Activated B cell treated with CpG ODN at 0.5 μM for 24 hours (primary cell): ENCODE measurements at regions not wholly inside any gene's neighbourhood (a gene's known extent, or its start where the extent isn't known, plus 50 kb on each side); places are given as distances from the start of the nearest gene placed in this dataset.

Experiments
- ATAC-seq: fragments of 200-7000 bp; cut with Tn5 transposase; one replicate; pipeline ENCODE4 v1.10.0; 2021; ENCODE audit warnings: low read depth, mild to moderate bottlenecking, moderate library complexity
- CTCF ChIA-PET: fragments of 350-600 bp; sonication (Branson Sonifier 250); formaldehyde crosslinking; loops from one replicate; lab custom pipeline; 2021; ENCODE audit warnings: antibody characterized with exemption; lab: Charles Lee
- POLR2A ChIA-PET: fragments of 350-600 bp; sonication (Branson Sonifier 250); formaldehyde crosslinking; loops from one replicate; lab custom pipeline; 2021; ENCODE audit warnings: antibody characterized with exemption; lab: Charles Lee
- DNase-seq: peaks from one replicate; pipeline ENCODE4 v3.0.0; 2022
- H3K27ac Mint-ChIP-seq: one replicate; pipeline ENCODE4 v1.8.0; 2020; ENCODE audit warnings: mixed read lengths
- H3K27me3 Mint-ChIP-seq: one replicate; pipeline ENCODE4 v1.8.0; 2021; ENCODE audit warnings: mixed read lengths
- H3K36me3 Mint-ChIP-seq: one replicate; pipeline ENCODE4 v1.8.0; 2021; ENCODE audit warnings: low read depth, mixed read lengths
- H3K4me1 Mint-ChIP-seq: one replicate; pipeline ENCODE4 v1.8.0; 2021; ENCODE audit warnings: mixed read lengths
- H3K4me3 Mint-ChIP-seq: one replicate; pipeline ENCODE4 v1.8.0; 2020; ENCODE audit warnings: mild to moderate bottlenecking, mixed read lengths
- H3K9me3 Mint-ChIP-seq: one replicate; pipeline ENCODE4 v1.8.0; 2020; ENCODE audit warnings: mixed read lengths
- CTCF ChIP-seq: fragments of 200-600 bp; IDR thresholded peaks from one replicate; pipeline ENCODE4 v1.8.0; 2022; ENCODE audit warnings: antibody characterized with exemption, mild to moderate bottlenecking
- intact Hi-C: fragments of 100-400 bp; cut with micrococcal nuclease; formaldehyde crosslinking; loops from one replicate; pipeline ENCODE4 v1.15.1; 2024

GRCh38 chr2:163794635-163795034 is 58.8 kb upstream of the FIGN start:
- Mint-ChIP-seq H3K4me3 (no peak overlapping the region), H3K4me1 (no peaks in the 10 kb centered on the region), H3K36me3 (no peaks in the 10 kb centered on the region), H3K27me3 (no peaks in the 10 kb centered on the region), H3K27ac (no peak overlapping the region), H3K9me3 (peaks cover 3% of the 10 kb centered on the region)
- ATAC-seq (no peak), DNase-seq (no peak)
- intact Hi-C loops = no loop called here
- ChIA-PET CTCF (no interaction called here), POLR2A (no interaction called here)
- TF ChIP-seq CTCF = no peak
